ENCODE measurements at regions not wholly inside any gene's neighbourhood (a gene's known extent, or its start where the extent isn't known, plus 50 kb on each side); places are given as distances from the start of the nearest gene placed in this dataset.

GRCh38 chr1:186511761-186512637 lies 51.1 kb upstream of the PDC start:
- H3K9me3 ChIP-seq, result peaks cover 0 to 23% (median 0%) of the 10 kb centered on the region in 12 donors
- H3K4me3 ChIP-seq, result no peak overlapping the region
- intact Hi-C loops (cut with DNase I), result no loop called here
- 61 to 78% (median 66%) methylated on average over 6 to 14 of the region's 14 CpGs for WGBS, 4 donors
- H3K27me3 ChIP-seq, result no peaks in the 10 kb centered on the region
- H3K27ac ChIP-seq, result no peak overlapping the region
- H3K36me3 ChIP-seq, result no peaks in the 10 kb centered on the region
- TF ChIP-seq, protein P1, sequence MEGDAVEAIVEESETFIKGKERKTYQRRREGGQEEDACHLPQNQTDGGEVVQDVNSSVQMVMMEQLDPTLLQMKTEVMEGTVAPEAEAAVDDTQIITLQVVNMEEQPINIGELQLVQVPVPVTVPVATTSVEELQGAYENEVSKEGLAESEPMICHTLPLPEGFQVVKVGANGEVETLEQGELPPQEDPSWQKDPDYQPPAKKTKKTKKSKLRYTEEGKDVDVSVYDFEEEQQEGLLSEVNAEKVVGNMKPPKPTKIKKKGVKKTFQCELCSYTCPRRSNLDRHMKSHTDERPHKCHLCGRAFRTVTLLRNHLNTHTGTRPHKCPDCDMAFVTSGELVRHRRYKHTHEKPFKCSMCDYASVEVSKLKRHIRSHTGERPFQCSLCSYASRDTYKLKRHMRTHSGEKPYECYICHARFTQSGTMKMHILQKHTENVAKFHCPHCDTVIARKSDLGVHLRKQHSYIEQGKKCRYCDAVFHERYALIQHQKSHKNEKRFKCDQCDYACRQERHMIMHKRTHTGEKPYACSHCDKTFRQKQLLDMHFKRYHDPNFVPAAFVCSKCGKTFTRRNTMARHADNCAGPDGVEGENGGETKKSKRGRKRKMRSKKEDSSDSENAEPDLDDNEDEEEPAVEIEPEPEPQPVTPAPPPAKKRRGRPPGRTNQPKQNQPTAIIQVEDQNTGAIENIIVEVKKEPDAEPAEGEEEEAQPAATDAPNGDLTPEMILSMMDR (IDR thresholded peaks at IDR 0.05), result no peak
- DNase-seq, result peak in 1 of 5 donors; percentile 18
- no peaks in the 10 kb centered on the region for H3K4me1 ChIP-seq
- ATAC-seq, result peak in 1 of 4 donors; percentile 48

All from heart left ventricle (tissue), 16 donors.